ENCODE measurements at regions not wholly inside any gene's neighbourhood (a gene's known extent, or its start where the extent isn't known, plus 50 kb on each side); places are given as distances from the start of the nearest gene placed in this dataset.

GRCh38 chr22:22098457-22099193 lies 116.0 kb upstream of the TOP3B start:
- TF ChIP-seq CTCF (IDR thresholded peaks at IDR 0.05) (no peak), POLR2A (IDR thresholded peaks at IDR 0.05) (no peak)

Data from vagina (tissue), 2 donors.